Calu3 (cell line): ENCODE measurements at regions not wholly inside any gene's neighbourhood (a gene's known extent, or its start where the extent isn't known, plus 50 kb on each side); places are given as distances from the start of the nearest gene placed in this dataset.

Source experiments
- BruUV-seq: library from RNA; stranded (reverse); fragments of 400-500 nt; replicated peaks from 2 replicates; lab custom pipeline; 2021; lab: Mats Ljungman, UMichigan
- CTCF ChIA-PET: fragments of 300-600 bp; sonication (Branson Sonifier 250); formaldehyde crosslinking; loops from one replicate; lab custom pipeline; 2022; ENCODE audit warnings: antibody characterized with exemption; lab: Charles Lee
- DNase-seq: peaks from one replicate; pipeline ENCODE4 v3.0.0; 2022
- H3K27ac Mint-ChIP-seq: one replicate; pipeline ENCODE4 v1.8.0; 2022; ENCODE audit warnings: mixed read lengths; ENCODE audit not compliant: unreplicated experiment
- H3K27me3 Mint-ChIP-seq: one replicate; pipeline ENCODE4 v1.8.0; 2022; ENCODE audit warnings: mixed read lengths; ENCODE audit not compliant: unreplicated experiment
- H3K36me3 Mint-ChIP-seq: one replicate; pipeline ENCODE4 v1.8.0; 2022; ENCODE audit warnings: mild to moderate bottlenecking, moderate library complexity, mixed read lengths; ENCODE audit not compliant: insufficient read depth, unreplicated experiment
- H3K4me1 Mint-ChIP-seq: one replicate; pipeline ENCODE4 v1.8.0; 2022; ENCODE audit warnings: mild to moderate bottlenecking, low read depth, mixed read lengths; ENCODE audit not compliant: unreplicated experiment
- H3K4me3 Mint-ChIP-seq: one replicate; pipeline ENCODE4 v1.8.0; 2022; ENCODE audit warnings: mild to moderate bottlenecking, low read depth, moderate library complexity, mixed read lengths; ENCODE audit not compliant: unreplicated experiment
- H3K9me3 Mint-ChIP-seq: one replicate; pipeline ENCODE4 v1.8.0; 2022; ENCODE audit warnings: low read depth, mixed read lengths; ENCODE audit not compliant: unreplicated experiment
- intact Hi-C: fragments of 100-400 bp; cut with micrococcal nuclease; formaldehyde crosslinking; loops from one replicate; pipeline ENCODE4 v1.10.0; 2022; ENCODE audit not compliant: unreplicated experiment
- TF ChIP-seq, protein P1 (sequence below): fragments of 200-600 bp; IDR thresholded peaks from one replicate; pipeline ENCODE4 v1.8.0; 2022; ENCODE audit warnings: antibody characterized with exemption; ENCODE audit not compliant: unreplicated experiment

GRCh38 chr5:20617841-20618240, 629.8 kb upstream of the CDH18 start:
- TF ChIP-seq, protein P1, sequence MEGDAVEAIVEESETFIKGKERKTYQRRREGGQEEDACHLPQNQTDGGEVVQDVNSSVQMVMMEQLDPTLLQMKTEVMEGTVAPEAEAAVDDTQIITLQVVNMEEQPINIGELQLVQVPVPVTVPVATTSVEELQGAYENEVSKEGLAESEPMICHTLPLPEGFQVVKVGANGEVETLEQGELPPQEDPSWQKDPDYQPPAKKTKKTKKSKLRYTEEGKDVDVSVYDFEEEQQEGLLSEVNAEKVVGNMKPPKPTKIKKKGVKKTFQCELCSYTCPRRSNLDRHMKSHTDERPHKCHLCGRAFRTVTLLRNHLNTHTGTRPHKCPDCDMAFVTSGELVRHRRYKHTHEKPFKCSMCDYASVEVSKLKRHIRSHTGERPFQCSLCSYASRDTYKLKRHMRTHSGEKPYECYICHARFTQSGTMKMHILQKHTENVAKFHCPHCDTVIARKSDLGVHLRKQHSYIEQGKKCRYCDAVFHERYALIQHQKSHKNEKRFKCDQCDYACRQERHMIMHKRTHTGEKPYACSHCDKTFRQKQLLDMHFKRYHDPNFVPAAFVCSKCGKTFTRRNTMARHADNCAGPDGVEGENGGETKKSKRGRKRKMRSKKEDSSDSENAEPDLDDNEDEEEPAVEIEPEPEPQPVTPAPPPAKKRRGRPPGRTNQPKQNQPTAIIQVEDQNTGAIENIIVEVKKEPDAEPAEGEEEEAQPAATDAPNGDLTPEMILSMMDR, result no peak
- H3K27me3 Mint-ChIP-seq, result no peaks in the 10 kb centered on the region
- no peak for DNase-seq
- CTCF ChIA-PET, result no interaction called here
- peaks cover 4% of the 10 kb centered on the region for H3K9me3 Mint-ChIP-seq
- H3K36me3 Mint-ChIP-seq, result no peaks in the 10 kb centered on the region
- no peak overlapping the region for H3K4me3 Mint-ChIP-seq
- no peaks in the 10 kb centered on the region for H3K4me1 Mint-ChIP-seq
- BruUV-seq, result no TSS peak
- intact Hi-C loops, result no loop called here
- no peak overlapping the region for H3K27ac Mint-ChIP-seq

DNA sequence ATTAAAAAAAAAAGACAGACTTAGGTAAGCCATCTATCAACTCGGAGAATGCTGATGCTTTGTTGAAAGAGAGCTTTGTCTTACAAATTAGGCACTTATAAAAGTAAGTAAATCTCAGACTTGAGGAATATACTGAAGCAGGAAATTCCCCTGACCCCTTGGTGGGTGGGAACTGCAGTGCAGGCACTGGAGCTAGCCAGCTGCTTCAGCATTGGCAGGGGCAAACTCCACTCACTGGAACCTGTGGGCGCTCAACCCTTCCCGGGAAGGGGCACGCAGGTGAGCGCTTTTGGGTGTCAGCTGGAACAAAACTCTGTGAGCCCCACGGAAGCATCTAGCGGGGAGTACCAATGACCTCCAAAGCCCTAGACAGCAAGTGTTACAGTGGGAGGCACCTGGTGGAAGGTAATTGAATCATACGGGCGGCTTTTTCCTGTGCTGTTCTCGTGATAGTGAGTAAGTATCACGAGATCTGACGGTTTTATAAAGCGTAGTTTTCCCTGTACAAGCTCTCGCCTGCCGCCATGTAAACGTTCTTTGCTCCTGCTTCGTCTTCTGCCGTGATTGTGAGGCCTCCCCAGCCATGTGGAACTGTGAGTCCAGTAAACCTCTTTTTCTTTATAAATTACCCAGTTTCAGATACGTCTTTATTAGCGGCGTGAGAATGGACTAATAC, 628.0 kb upstream of the CDH18 start:
- Mint-ChIP-seq H3K9me3 (peaks cover 7% of the 10 kb centered on the region), H3K36me3 (no peaks in the 10 kb centered on the region), H3K27ac (no peak overlapping the region), H3K4me1 (no peaks in the 10 kb centered on the region), H3K4me3 (no peak overlapping the region), H3K27me3 (no peaks in the 10 kb centered on the region)
- TF ChIP-seq, protein P1, result no peak
- no peak for DNase-seq
- CTCF ChIA-PET, result interaction anchor here (0.6 kb wide), 1 partner anchor 33 kb away, joined by 3 read pairs; no protein-coding TSS in a partner anchor
- no TSS peak for BruUV-seq
- intact Hi-C loops, result no loop called here

DNA sequence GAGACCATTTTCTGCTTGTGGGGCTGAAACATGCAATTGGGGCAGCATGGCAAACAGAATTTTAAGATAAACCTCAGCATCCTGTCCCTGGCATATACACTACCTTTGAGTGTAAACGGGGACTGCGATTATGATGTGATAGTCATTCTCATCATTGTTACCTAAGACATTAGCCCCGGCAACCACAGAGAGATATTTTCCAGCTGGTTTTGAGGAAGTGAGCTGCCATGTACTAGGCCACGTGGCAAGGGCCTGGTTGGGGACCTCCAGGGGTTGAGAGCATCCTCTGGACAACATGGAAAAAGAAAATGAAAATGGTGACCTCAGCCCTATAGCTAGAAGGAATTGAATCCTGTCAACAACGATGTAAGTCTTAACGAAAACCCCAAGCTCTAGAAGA, 623.6 kb upstream of the CDH18 start:
- Mint-ChIP-seq H3K27ac (no peak overlapping the region), H3K4me3 (no peak overlapping the region), H3K9me3 (peaks cover 7% of the 10 kb centered on the region), H3K4me1 (no peaks in the 10 kb centered on the region), H3K27me3 (no peaks in the 10 kb centered on the region), H3K36me3 (no peaks in the 10 kb centered on the region)
- TF ChIP-seq, protein P1, result no peak
- no TSS peak for BruUV-seq
- CTCF ChIA-PET, result no interaction called here
- intact Hi-C loops, result no loop called here
- DNase-seq, result no peak

GRCh38 chr5:20610681-20611080, 622.7 kb upstream of the CDH18 start:
- H3K36me3 Mint-ChIP-seq, result no peaks in the 10 kb centered on the region
- no TSS peak for BruUV-seq
- no peak overlapping the region for H3K4me3 Mint-ChIP-seq
- intact Hi-C loops, result no loop called here
- H3K27ac Mint-ChIP-seq, result no peak overlapping the region
- H3K27me3 Mint-ChIP-seq, result no peaks in the 10 kb centered on the region
- peaks cover 3% of the 10 kb centered on the region for H3K9me3 Mint-ChIP-seq
- H3K4me1 Mint-ChIP-seq, result no peaks in the 10 kb centered on the region
- CTCF ChIA-PET, result no interaction called here
- no peak for DNase-seq
- TF ChIP-seq, protein P1, result no peak
